ENCODE measurements at regions not wholly inside any gene's neighbourhood (a gene's known extent, or its start where the extent isn't known, plus 50 kb on each side); places are given as distances from the start of the nearest gene placed in this dataset.

DNA sequence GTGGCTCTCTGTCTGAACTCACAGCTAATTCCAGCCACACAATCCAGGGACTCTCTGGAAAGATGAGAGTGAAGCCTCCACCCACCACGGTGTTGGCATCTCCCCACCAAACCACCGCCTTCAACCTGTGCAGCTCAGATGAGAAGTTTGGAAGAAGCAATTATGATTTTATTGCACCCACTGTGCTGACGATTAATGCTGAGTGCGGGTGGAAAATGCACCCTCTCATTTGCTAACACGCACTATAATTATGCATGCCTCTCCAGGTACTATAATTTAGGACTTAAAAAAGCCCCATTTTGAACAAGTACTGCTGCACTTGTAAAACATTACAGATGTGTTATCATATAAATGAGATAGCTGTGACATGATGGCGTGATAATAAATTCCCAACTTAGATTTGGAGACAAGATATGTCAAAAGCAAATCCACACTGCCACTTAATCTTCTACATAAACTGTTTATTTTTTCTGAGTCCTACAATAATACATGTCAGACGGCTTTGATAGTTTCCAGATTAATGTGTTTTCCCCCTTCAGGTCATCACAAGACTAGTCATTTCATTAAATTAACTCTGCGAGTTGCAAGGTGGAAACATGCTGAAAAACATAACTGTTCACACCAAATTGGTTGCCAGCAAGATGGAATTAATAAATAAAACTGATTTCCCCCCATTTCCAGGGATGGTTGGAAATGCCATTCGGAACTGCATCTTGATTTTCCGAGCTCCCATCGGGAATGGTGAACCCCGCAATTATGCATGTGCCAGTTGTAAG, 466.5 kb upstream of the MAF start:
- no peak for DNase-seq

DNA sequence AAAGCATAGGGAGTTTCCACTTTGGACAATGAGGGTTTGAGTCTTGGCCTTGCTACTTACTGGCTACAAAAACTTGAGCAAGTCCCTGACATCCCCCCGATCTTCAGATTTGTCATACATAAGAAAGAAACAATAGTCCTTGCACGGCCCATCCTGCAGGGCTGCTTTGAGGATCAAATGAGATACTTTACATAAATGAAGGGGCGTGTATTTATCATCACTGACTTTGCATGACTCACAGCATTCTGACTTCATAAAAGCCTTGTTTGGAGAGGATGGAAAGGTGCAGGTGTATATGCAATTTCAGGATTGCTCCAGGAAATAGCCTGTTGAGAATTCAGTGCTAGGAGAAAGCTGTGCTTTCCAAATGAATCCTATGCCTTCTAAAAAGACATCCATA, 465.0 kb upstream of the MAF start:
- no peak for DNase-seq

DNA sequence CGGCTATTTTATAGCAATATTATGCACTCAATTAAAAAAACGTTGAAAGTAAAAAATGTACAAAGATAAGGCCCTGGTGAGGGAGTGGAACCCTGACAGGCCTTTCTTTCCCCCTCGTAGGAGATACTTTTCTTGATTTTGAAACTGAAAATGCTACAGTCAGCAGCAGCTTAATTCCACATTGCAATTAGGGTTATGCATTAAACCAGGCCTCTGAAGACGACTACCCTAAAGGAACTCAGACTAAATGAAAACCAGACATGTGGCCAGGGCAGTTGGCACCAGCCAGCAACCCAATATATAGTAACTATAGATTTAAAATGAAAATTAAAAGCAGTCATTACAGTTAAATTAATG, 463.2 kb upstream of the MAF start:
- DNase-seq = no peak

DNA sequence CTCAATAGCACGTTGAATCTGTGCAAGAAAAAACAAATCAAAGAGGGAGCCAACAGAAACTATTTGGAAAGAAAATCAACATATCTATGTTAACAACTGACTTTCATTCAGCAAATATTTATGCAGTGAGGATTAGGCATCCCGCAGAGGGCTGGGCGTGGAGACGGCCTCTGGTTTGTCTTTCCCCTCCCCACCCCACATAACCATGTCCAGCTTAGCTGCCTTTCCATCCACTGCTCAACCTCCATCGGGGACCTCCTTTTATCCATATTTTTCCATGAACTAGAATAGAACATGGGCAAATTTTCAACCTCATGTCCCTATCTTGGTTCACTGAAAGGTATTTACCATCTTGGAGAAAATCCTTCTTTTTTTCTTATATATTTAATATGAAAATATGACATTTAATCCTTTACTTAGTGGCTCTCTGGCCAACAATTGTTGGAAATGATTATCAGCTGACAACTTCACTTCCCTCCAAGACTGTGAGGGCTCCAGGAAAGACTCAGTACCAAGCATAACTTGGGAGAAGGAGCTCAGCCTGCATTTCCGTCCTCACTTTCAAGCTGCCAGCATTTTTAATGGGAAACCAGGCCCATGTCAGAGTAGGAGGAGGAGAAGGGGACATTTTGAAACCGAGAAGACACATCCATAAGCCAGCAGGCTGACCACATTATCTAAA, 462.6 kb upstream of the MAF start:
- DNase-seq = no peak

DNA sequence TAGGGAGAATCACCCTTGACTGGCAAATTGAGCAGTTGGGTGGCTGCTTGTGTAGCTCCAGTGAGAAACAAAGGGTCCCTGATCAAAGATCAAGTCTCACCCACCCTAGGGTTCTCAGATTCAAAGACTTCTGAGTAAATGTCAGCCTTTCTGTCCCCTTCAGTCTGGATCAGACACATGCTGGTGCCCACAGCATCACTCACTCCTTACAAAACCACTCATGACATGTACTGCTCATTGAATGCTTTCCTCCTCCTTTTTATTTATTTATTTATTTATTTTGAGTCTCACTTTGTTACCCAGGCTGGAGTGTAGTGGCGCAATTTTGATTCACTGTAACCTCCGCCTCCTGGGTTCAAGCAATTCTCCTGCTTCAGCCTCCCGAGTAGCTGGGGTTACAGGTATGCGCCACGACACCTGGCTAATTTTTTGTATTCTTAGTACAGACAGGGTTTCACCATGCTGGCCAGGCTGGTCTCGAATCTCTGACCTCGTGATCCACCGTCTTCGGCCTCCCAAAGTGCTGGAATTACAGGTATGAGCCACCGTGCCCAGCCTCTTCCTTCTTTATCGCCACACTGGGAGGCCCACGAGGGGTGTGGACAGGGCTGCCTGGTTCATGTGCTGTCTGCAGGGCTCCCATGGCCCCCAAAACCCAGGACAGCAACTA, 462.0 kb upstream of the MAF start:
- DNase-seq = no peak

DNA sequence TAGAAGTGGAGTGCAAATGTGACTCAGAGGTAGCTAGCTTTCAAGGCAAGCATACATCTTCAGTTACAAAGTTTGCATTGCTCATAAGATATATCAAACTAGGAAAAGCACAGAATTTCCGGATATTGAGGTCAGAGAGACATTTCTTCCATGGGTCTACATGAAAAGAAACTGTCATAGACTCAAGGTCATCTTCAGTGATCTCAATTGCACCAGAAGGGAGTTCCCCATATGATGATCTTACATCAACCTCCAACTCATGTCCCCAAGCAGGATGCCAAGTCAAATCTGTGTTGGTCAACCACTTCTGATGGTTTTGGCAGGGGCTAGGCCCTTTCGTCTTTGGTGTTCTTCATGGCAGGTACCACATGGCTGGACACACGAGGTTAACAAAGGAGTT, 459.9 kb upstream of the MAF start:
- DNase-seq = no peak

DNA sequence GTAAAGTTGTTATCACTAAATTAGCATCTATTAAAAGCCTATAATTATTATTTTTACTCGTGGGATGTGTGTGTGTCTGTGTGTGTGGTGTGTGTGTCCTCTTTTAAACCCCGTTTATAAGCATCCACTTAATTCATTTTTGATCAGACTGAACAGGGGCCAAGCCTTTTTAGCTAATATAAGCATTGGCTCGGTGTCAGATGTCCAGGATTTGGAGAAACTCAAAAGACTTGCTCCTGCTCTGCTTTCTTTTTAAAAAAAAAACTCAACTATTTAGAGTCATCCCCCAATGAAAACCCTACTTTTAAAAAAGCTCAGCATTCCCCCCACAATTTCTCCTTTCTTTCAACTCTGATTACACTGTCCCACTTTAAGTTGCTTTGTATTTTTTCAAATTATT, 459.3 kb upstream of the MAF start:
- DNase-seq = no peak

DNA sequence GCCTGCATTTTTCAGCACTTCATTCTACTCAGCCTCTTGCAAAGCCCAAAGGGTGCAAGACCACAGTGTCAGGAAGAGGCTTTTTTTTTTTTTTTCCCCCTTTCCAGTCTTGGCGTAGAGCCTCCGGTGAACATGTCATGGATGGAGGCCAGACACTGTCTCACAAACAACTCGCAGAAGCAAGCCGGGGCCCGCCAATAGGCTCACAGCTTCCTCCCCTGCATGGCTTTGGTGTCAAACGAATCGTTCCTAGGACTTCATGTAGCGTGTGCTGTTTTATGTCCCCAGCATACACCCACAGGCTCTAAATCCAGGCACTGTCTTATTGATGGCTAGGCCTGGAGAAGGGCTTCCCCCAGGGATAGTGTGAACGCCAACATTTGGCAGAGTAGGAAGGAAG, 457.7 kb upstream of the MAF start:
- no peak for DNase-seq

DNA sequence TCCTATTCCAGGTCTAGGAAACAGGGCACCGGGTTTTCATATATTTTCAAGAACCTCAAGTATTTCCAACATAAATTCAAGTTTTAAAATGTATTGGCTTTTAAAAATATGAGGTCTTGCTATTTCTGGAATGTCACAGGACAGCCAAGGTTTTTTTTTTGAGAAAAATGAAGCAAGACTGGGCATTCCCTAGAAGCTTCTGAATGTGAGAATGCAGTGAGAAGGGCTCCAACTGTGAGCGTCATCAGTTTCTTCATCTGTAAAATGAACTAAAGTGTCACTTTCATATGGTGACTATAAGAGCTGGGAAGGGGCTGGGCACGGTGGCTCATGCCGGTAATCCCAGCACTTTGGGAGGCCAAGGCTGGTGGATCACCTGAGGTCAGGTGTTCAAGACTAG, 455.8 kb upstream of the MAF start:
- no peak for DNase-seq

DNA sequence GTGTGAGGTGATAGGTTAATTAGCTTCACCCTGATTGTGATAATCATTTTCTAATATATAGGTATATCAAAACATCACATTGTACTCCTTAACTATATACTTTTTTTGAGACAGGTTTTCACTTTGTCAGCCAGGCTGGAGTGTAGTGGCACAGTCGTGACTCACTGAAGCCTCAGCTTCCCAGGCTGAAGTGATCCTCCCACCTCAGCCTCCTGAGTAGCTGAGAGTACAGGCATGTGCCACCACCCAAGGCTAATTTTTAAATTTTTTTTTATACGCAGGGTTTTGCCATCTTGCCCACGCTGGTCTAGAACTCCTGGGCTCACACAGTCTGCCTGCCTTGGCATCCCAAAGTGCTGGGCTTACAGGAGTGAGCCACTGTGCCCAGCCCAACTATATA, 455.3 kb upstream of the MAF start:
- DNase-seq = no peak

DNA sequence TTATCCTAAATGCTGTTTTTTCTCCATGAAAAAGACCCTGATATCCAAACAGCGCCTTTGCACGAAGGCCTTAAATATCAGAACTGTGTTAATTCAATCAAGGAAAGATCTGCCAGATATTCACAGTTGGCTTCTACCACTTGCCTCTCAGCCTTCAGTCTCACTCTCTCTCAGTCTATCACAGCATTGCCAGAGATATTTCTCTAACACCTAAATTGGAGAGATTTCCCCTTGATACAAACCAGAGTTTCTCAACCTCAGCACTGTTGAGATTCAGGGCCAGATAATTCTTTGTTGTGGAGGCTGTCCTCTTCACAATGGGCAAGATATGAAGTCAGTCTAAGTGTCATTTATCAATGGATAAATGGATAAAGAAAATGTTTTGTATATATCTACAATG, 454.1 kb upstream of the MAF start:
- no peak for DNase-seq

DNA sequence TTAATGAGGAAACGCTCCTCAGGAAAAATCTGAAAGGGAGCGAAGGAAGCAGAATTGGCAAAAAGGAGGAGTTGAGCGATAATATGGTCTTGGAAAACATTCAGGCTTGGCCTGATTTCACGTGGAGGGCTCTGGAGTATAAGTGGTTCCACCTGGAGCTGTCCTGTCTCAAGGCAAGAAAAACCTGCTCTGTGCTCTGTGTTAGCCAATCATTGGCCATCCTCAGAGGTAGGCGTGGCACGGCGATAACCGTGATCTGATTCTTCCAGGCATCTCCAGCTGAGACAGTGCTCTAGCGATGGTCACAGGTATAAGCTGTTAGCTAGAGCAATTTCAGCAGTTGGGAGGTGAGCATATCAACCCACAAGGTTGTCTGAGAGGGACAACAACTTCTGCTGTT, 450.5 kb upstream of the MAF start:
- DNase-seq = no peak

DNA sequence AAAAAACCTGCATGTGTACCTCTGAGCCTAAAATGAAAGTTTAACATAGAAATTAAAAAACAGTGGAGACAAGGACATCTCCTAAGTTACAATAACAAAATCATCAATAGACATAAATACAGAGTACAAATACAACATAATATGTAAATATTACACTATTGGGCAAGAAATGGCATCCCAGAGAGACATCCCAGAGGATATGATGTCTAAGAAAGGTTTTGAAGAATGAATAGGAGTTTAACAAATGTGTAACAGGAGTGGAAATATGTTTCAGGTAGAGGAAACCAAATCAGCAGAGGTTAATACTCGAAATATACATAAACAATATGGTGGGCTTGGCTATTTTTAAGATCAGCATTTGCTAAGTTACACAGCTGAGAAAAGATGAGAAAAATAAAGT, 447.7 kb upstream of the MAF start:
- DNase-seq = no peak

DNA sequence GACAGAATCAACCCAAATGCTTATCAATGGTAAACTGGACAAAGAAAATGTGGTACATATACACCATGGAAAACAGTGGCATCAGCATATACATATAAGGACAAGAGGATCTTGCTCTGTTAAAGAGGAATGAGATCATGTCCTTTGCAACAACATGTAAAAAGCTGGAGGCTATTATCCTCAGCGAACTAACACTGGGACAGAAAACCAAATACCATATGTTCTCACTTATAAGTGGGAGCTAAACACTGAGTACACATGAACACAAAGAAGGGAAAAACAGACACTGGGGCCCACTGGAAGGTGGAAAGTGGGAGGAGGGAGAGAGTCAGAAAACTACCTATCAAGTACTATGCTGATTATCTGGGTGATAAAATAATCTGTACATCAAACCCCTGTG, 447.3 kb upstream of the MAF start:
- DNase-seq = no peak

DNA sequence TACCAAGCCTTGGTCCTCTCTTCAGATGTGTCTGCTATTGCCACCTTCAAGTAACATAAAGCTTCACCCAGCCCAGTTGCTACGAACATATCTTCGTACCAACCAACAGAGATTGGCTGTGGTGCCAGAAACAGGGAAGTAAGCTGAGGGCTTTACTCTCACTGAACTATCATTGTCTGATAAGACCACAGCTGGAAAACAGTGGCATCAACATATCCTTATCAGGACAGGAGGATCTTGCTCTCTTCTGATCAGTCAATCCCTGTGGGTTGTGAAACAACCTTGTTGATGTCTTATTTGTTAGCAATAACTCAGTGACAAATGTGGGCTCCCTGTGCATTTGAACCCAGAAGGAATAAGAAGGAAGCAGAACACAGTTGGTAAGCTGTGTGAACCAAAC, 446.3 kb upstream of the MAF start:
- no peak for DNase-seq

DNA sequence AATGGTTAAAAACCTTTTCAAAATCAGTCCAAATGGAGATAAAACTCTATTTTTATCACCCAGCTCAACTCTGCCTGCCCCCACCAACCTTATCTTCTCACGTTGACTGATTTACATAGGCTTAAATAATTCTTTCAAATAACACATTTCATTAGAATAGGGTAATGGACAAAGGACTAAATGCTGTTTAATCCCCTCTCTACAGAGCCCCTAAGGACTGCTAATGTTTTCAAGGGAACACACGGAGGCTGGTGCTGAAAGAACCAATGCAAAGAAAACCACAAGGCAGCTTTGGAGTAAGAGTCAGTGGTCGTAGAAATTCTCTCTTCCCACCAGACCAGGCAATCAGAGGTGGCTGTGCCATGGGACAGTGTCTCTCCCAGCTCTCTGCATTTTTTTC, 445.7 kb upstream of the MAF start:
- no peak for DNase-seq

DNA sequence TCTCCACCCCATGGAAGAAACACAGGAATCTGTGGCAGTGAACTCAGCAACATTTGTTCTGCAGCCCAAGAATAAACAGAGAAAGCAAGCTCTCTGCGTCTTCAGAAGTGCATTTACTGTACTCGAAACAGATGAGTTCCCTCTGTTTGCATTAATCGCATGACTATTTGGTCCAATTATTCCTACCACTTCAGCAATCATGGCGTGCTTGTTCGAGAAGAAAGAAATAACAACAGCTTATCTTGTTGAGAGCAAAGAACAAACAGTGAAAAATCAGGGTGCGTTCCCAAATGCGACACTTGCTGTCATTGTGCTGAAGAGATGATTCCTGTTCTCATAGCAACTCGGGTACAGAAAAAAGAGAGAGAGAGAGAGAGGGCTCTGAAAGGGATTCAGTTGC, 445.3 kb upstream of the MAF start:
- DNase-seq = no peak

DNA sequence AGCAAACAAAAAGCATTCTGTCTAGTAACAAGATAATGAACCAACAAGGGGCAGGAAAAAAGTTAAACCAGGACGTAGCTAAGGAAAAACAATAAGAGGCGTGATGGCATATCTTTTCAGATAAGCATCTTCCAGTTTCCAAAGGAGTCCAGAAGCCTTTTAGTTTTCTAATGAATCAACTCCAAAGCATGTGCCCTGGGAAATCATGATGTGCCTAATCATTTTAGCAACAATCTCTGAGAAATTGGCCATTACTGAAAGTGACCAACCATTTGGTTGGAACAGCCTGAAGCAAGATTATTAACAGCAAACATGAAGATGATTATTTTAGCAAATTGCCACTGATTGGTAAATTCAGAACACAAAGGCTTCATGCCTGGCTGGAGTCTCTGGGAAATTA, 440.9 kb upstream of the MAF start:
- DNase-seq = no peak

DNA sequence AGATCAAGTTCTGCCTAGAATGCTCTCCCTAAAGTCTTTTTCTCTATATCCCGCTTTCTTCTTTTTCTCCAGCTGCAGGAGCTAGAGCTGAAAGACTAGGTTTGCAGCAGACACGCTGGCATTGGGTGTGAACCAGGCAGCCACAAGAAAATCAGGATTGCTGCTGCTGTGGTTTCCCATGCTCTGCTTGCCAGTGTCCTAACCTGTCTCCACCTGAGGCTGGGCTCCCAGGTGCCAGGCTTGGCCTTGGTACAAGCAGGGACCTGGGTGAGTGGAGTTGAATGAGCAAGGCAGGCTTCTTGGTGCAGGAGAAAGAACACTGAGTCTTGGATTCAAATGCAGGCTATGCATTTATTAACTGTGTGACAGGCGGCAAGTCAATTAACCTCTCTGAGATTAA, 440.3 kb upstream of the MAF start:
- DNase-seq = no peak

DNA sequence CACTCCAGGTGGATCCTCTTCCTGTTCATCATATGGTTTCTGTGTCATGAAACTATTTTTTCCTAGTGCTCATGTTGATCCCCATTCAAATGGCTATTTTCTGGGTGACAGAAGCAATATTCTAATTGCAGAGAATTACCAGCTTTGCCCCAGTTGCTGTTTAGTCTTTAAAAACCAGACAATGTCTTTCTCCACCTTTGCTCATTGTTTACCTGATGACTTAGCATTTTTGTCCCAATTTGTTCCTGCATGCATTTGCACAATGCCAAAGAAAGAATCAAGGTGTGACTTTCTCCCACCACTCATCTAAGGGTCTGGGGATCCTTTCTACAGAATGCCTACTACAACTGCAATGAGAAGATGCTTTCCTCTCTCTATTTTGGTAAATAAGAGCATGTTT, 439.9 kb upstream of the MAF start:
- DNase-seq = no peak

DNA sequence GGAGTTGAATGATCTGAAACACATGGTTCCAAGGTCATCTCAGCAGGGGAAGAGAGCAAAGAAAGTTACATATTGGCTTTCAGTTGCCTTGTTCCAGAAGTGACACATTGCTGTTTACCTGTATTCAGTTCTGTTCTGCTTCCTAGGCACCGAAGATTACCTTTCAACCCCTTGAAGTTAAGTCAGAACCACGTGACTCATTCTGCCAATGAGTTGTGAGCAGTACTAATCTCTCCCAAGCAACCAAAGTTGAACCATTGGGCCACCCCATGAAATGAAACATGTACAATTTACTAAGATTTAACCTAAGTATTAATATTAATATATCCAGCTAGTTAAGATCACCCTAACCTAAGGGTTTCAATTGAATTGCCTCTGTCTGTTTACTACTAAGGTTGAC, 439.2 kb upstream of the MAF start:
- no peak for DNase-seq

DNA sequence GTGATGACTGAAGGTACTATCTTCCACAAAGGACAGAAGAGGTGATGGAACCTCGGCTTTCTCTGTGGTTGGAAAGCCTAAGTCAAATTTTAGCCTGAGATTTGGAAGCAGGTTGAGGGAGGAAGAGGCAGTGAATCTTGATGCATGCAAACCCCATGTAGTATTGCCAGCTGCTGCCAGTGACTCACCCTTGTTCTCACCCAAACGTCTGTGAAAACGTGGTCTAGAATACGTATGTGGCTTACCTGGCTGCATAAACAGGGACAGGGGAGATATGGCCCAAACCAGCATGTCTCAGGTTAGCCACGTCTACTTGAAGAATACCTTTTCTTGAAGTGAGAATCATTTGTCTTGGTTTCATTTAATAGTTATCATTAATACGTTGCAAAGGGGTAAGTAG, 438.0 kb upstream of the MAF start:
- no peak for DNase-seq

DNA sequence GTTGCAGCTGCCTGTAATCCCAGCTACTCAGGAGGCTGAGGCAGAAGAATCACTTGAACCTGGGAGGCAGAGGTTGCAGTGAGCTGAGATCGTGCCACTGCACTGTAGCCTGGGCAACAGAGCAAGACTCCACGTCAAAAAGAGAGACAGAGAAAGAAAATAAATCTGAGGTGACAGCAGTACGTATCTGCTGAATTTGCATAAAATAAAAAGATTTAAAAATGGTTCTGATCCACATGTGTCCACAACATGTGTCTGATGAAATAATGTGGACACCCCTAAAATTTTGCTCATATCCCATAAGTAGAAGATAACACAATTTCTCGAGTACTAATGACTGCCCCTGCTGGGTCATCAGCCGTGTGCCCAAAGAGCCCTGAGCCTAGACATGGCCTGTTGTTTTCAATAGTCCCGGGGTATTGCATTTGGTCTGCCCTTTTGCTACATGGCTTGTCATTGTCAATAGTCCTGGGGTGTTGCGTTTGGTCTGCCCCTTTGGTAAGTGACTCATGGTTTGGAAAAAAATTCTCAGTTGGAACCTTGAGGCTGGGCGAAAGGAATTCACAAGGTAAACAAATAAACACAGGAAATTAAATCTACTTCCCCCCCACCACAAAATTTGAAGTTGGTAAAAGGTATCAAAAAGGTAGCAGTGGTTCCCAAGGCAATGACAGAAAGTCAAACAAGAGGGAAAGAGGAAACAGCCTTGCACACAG, 434.6 kb upstream of the MAF start:
- DNase-seq = no peak

DNA sequence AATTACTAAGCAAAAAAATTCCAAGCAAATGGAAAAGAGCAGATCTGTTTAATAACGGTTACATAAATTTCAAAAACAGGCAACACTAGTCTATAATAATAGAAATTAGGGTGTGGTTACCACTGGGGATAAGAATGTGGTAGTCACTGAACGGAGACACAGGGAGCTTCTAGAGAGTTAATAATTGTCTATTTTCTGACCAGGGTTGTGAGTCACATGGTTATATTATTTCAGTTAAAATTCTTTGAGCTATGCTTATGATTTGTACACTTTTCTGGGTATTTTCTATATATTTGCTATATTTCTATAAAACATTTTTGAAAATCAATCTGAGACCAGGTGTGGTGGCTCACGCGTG, 433.9 kb upstream of the MAF start:
- no peak for DNase-seq

All from cerebellar nuclear complex (tissue), 1 donor.